ENCODE measurements at regions not wholly inside any gene's neighbourhood (a gene's known extent, or its start where the extent isn't known, plus 50 kb on each side); places are given as distances from the start of the nearest gene placed in this dataset.
"Not testable (repeated sequence)": the region's sequence is repeated elsewhere in the genome, so short reads cannot be mapped to it uniquely, and the experiment has no call there.

- DNase-seq, result no peak
Measured at GRCh38 chr11:70551351-70552166, 153.2 kb downstream of the CTTN start.

GRCh38 chr11:70552167-70553150, 154.1 kb downstream of the CTTN start:
- DNase-seq, result no peak

- DNase-seq, result no peak
Measured at GRCh38 chr11:70555078-70555477, 156.7 kb downstream of the CTTN start.

- DNase-seq, result no peak
Measured at GRCh38 chr11:70556884-70557741, 158.8 kb downstream of the CTTN start.

- no peak for DNase-seq
Measured at GRCh38 chr11:70557742-70558485, 159.6 kb downstream of the CTTN start.

- DNase-seq, result no peak
Measured at GRCh38 chr11:70558681-70559080, 160.4 kb downstream of the CTTN start.

GRCh38 chr11:70559516-70559915, 161.2 kb downstream of the CTTN start:
- DNase-seq, result no peak

GRCh38 chr11:70560621-70561020, 162.3 kb downstream of the CTTN start:
- DNase-seq, result not testable (repeated sequence)

- DNase-seq, result no peak
Measured at GRCh38 chr11:70566768-70567530, 168.6 kb downstream of the CTTN start.

- no peak for DNase-seq
Measured at GRCh38 chr11:70567680-70568034, 169.3 kb downstream of the CTTN start.

GRCh38 chr11:70568035-70568813, 169.9 kb downstream of the CTTN start:
- no peak for DNase-seq

- no peak for DNase-seq
Measured at GRCh38 chr11:70568814-70569617, 170.7 kb downstream of the CTTN start.

GRCh38 chr11:70569618-70569890, 171.2 kb downstream of the CTTN start:
- DNase-seq, result no peak

GRCh38 chr11:70569996-70570692, 171.8 kb downstream of the CTTN start:
- no peak for DNase-seq

GRCh38 chr11:70570693-70571395, 172.5 kb downstream of the CTTN start:
- no peak for DNase-seq

- DNase-seq, result no peak
Measured at GRCh38 chr11:70572974-70573260, 174.6 kb downstream of the CTTN start.

GRCh38 chr11:70573701-70574151, 175.4 kb downstream of the CTTN start:
- no peak for DNase-seq

- no peak for DNase-seq
Measured at GRCh38 chr11:70574725-70575347, 176.5 kb downstream of the CTTN start.

Measured in activated CD4-positive, alpha-beta T cell treated with anti-CD3 and anti-CD28 coated beads, Interleukin-2, amount 50 U/mL, for 1 hour (primary cell).